Mucosa of descending colon (tissue), 3 donors: ENCODE measurements at regions not wholly inside any gene's neighbourhood (a gene's known extent, or its start where the extent isn't known, plus 50 kb on each side); places are given as distances from the start of the nearest gene placed in this dataset.

Source experiments
- ATAC-seq: fragments of 200-7000 bp; cut with Tn5 transposase; one replicate; pipeline ENCODE4 v1.9.1; 2020; ENCODE audit warnings: mild to moderate bottlenecking, moderate library complexity
- DNase-seq, 3 donors: peaks; one replicate each; pipeline ENCODE4 v3.0.0-alpha.2; 2020
- H3K36me3 ChIP-seq: fragments of 200-600 bp; one replicate; pipeline ENCODE4 v1.8.0; 2021; ENCODE audit warnings: low read depth, mild to moderate bottlenecking
- H3K4me1 ChIP-seq: fragments of 200-600 bp; one replicate; pipeline ENCODE4 v1.8.0; 2021; ENCODE audit warnings: low read depth, mild to moderate bottlenecking
- H3K4me3 ChIP-seq: fragments of 200-600 bp; one replicate; pipeline ENCODE4 v1.8.0; 2021; ENCODE audit warnings: mild to moderate bottlenecking
- H3K9me3 ChIP-seq: fragments of 200-600 bp; one replicate; pipeline ENCODE4 v1.8.0; 2021; ENCODE audit warnings: mild to moderate bottlenecking
- CTCF ChIP-seq: fragments of 200-600 bp; IDR thresholded peaks from one replicate; pipeline ENCODE4 v1.8.0; 2022; ENCODE audit warnings: antibody characterized with exemption, mild to moderate bottlenecking
- intact Hi-C, 2 donors: fragments of 100-400 bp; cut with DNase I in 1 of 2; cut with micrococcal nuclease in 1 of 2; formaldehyde crosslinking; loops; one replicate each; pipeline versions ENCODE4 v1.11.0 to v1.11.1; 2022; cut with DNase I, micrococcal nuclease
- donor health status: DM: no; HTN: no; CAD: no; lungs with moderate emphysema.
- donor health status: DM: no; HTN: no; CAD: no.
- donor health status: DM: no; HTN: yes; CAD: no.

GRCh38 chr19:29096896-29097295, 116.1 kb downstream of the UQCRFS1 start:
- Histone ChIP-seq H3K4me3 (no peak overlapping the region), H3K9me3 (peaks cover 2% of the 10 kb centered on the region), H3K4me1 (no peaks in the 10 kb centered on the region), H3K36me3 (no peaks in the 10 kb centered on the region)
- TF ChIP-seq CTCF, result no peak
- DNase-seq (no peak), ATAC-seq (no peak)
- intact Hi-C loops, result no loop called here

GRCh38 chr19:29093553-29093908, 119.4 kb downstream of the UQCRFS1 start:
- ATAC-seq (no peak), DNase-seq (no peak)
- no peak overlapping the region for H3K4me3 ChIP-seq
- H3K4me1 ChIP-seq, result no peaks in the 10 kb centered on the region
- TF ChIP-seq CTCF, result no peak
- intact Hi-C loops, result no loop called here
- no peaks in the 10 kb centered on the region for H3K9me3 ChIP-seq
- no peaks in the 10 kb centered on the region for H3K36me3 ChIP-seq

- no peak for TF ChIP-seq CTCF
- intact Hi-C loops, result no loop called here
- Histone ChIP-seq H3K36me3 (no peaks in the 10 kb centered on the region), H3K9me3 (no peaks in the 10 kb centered on the region), H3K4me3 (no peak overlapping the region), H3K4me1 (no peaks in the 10 kb centered on the region)
- DNase-seq (no peak), ATAC-seq (no peak)
Measured at GRCh38 chr19:29092712-29093552, 120.0 kb downstream of the UQCRFS1 start.

GRCh38 chr19:29090783-29091526, 122.0 kb downstream of the UQCRFS1 start:
- no peak for DNase-seq
- TF ChIP-seq CTCF, result no peak
- no peak for ATAC-seq

GRCh38 chr19:29089315-29089870, 123.6 kb downstream of the UQCRFS1 start:
- no peaks in the 10 kb centered on the region for H3K36me3 ChIP-seq
- ATAC-seq, result no peak
- intact Hi-C loops, result no loop called here
- H3K9me3 ChIP-seq, result no peaks in the 10 kb centered on the region
- no peak overlapping the region for H3K4me3 ChIP-seq
- no peaks in the 10 kb centered on the region for H3K4me1 ChIP-seq
- no peak for TF ChIP-seq CTCF
- no peak for DNase-seq

More at GRCh38 chr19:29090783-29091526, 122.0 kb downstream of the UQCRFS1 start:
- H3K4me1 ChIP-seq, result no peaks in the 10 kb centered on the region
- no peaks in the 10 kb centered on the region for H3K36me3 ChIP-seq
- no peak overlapping the region for H3K4me3 ChIP-seq
- no peaks in the 10 kb centered on the region for H3K9me3 ChIP-seq
- intact Hi-C loops, result no loop called here
